ENCODE measurements at regions not wholly inside any gene's neighbourhood (a gene's known extent, or its start where the extent isn't known, plus 50 kb on each side); places are given as distances from the start of the nearest gene placed in this dataset.

DNA sequence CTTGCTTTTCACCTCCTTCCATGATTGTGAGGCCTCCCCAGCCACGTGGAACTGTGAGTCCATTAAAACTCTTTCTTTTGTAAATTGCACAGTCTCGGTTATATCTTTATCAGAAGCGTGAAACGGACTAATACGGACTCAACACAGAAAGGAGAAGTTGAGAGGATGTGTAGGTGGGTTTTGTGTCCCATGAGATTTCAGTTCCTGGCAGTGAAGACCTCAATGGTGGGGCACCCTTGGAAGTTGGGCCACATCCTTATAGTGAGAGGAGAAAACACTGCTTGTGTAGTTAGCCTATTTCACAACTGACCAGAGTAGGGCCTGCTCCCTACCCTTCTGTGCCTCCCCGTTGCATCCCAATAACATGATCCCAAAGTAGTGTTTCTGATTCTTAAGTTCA is 98.9 kb upstream of the TNC start:
- TF ChIP-seq, protein P1, sequence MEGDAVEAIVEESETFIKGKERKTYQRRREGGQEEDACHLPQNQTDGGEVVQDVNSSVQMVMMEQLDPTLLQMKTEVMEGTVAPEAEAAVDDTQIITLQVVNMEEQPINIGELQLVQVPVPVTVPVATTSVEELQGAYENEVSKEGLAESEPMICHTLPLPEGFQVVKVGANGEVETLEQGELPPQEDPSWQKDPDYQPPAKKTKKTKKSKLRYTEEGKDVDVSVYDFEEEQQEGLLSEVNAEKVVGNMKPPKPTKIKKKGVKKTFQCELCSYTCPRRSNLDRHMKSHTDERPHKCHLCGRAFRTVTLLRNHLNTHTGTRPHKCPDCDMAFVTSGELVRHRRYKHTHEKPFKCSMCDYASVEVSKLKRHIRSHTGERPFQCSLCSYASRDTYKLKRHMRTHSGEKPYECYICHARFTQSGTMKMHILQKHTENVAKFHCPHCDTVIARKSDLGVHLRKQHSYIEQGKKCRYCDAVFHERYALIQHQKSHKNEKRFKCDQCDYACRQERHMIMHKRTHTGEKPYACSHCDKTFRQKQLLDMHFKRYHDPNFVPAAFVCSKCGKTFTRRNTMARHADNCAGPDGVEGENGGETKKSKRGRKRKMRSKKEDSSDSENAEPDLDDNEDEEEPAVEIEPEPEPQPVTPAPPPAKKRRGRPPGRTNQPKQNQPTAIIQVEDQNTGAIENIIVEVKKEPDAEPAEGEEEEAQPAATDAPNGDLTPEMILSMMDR (IDR thresholded peaks at IDR 0.05) = no peak
- TF ChIP-seq POLR2A (IDR thresholded peaks at IDR 0.05) (no peak), EP300 (IDR thresholded peaks at IDR 0.05) (no peak)

Measured in upper lobe of left lung (tissue), 4 donors.